ENCODE measurements at regions not wholly inside any gene's neighbourhood (a gene's known extent, or its start where the extent isn't known, plus 50 kb on each side); places are given as distances from the start of the nearest gene placed in this dataset.
"Not testable (repeated sequence)": the region's sequence is repeated elsewhere in the genome, so short reads cannot be mapped to it uniquely, and the experiment has no call there.

- not testable (repeated sequence) for TF ChIP-seq EZH2 (IDR thresholded peaks at IDR 0.05; ENCODE audit: borderline replicate concordance, low read depth, low read length, severe bottlenecking); CTCF (IDR thresholded peaks at IDR 0.05; ENCODE audit: borderline replicate concordance, extremely low read depth, low read length, poor library complexity, severe bottlenecking)
Measured at GRCh38 chr18:56482813-56483212, 155.6 kb downstream of the TXNL1 start.
